ENCODE measurements at regions not wholly inside any gene's neighbourhood (a gene's known extent, or its start where the extent isn't known, plus 50 kb on each side); places are given as distances from the start of the nearest gene placed in this dataset.

GRCh38 chr12:13442457-13442856 lies 245.9 kb downstream of the EMP1 start:
- TF ChIP-seq POLR2AphosphoS5 (IDR thresholded peaks at IDR 0.05; ENCODE audit: low read length), result no peak
- no peak for TF ChIP-seq CTCF (IDR thresholded peaks at IDR 0.05 in 2 of 3, conservative IDR thresholded peaks at IDR 0.05 in 1 of 3; ENCODE audit: control insufficient read depth in 2 of 3, extremely low read depth in 1 of 3, insufficient read depth in 1 of 3, low read depth in 3 of 3, low read length in 3 of 3)

Measured in GM12878 (cell line).